ENCODE measurements at regions not wholly inside any gene's neighbourhood (a gene's known extent, or its start where the extent isn't known, plus 50 kb on each side); places are given as distances from the start of the nearest gene placed in this dataset.

GRCh38 chrX:124606724-124607123 lies 260.4 kb downstream of the SH2D1A start:
- no peak overlapping the region for H3K14ac ChIP-seq (ENCODE audit: insufficient read depth, low read length)
- no peak overlapping the region for H3K4me2 ChIP-seq (ENCODE audit: insufficient read depth, insufficient read length, low read length)
- Mint-ChIP-seq H3K4me1 (peaks cover 0 to 2% of the 10 kb centered on the region in 2 experiments; a peak in 1 of 4 replicates), H3K4me3 (no peak overlapping the region), H3K27ac (no peak overlapping the region), H3K36me3 (ENCODE audit: insufficient read depth in 1 of 3, low read depth in 3 of 3) (no peaks in the 10 kb centered on the region), H3K9me3 (no peaks in the 10 kb centered on the region), H3K27me3 (ENCODE audit: low read depth) (no peaks in the 10 kb centered on the region)
- H2BK5ac ChIP-seq (ENCODE audit: insufficient read length, low read length) = no peak overlapping the region
- H3K9me3 ChIP-seq (ENCODE audit: control insufficient read depth, low read depth, low read length) = no peaks in the 10 kb centered on the region
- H3K56ac ChIP-seq (ENCODE audit: insufficient read length, low read depth, low read length) = no peak overlapping the region
- no peak overlapping the region for H2AK5ac ChIP-seq (ENCODE audit: insufficient read length, low read length)
- H3K23me2 ChIP-seq (ENCODE audit: insufficient read length, low read depth, low read length, poor library complexity, severe bottlenecking) = no peaks in the 10 kb centered on the region
- WGBS (ENCODE audit: extremely low coverage, insufficient read length, low lambda C conversion rate) = 100% methylated on average over 1 of the region's 2 CpGs
- no peak overlapping the region for H3K4ac ChIP-seq (ENCODE audit: low read depth, low read length)
- H3T11ph ChIP-seq (ENCODE audit: low read length) = no peak overlapping the region
- H3K79me1 ChIP-seq (ENCODE audit: insufficient read depth, low read depth, low read length, poor library complexity, severe bottlenecking) = no peaks in the 10 kb centered on the region
- no peak overlapping the region for H4K91ac ChIP-seq (ENCODE audit: insufficient read length, low read depth, low read length)
- H3K23ac ChIP-seq (ENCODE audit: insufficient read length, low read depth, low read length) = no peak overlapping the region
- no peak overlapping the region for H3K18ac ChIP-seq (ENCODE audit: insufficient read length, low read depth, low read length)
- no peak overlapping the region for H3K9ac ChIP-seq (ENCODE audit: extremely low read depth, insufficient read length, low read length)
- H2BK15ac ChIP-seq (ENCODE audit: low read depth, low read length) = no peak overlapping the region
- no peak overlapping the region for H4K8ac ChIP-seq (replicated peaks; ENCODE audit: insufficient read length, low read depth, low read length)
- H2BK12ac ChIP-seq (ENCODE audit: insufficient read length, low read depth, low read length) = no peak overlapping the region
- DNase-seq = no peak
- H2AFZ ChIP-seq (ENCODE audit: low read length) = no peak overlapping the region
- H3K79me2 ChIP-seq (ENCODE audit: insufficient read depth, low read length) = no peaks in the 10 kb centered on the region
- H2BK120ac ChIP-seq (ENCODE audit: low read depth, low read length, poor library complexity, severe bottlenecking) = no peak overlapping the region
- no peaks in the 10 kb centered on the region for H3K4me1 ChIP-seq (ENCODE audit: insufficient read depth, low read length)
- H3K27ac ChIP-seq (ENCODE audit: insufficient read length, low read depth, low read length) = no peak overlapping the region
- H3K27me3 ChIP-seq (ENCODE audit: insufficient read depth, low read length) = no peaks in the 10 kb centered on the region
- H4K5ac ChIP-seq (ENCODE audit: insufficient read length, low read depth, low read length) = no peak overlapping the region
- no peaks in the 10 kb centered on the region for H4K20me1 ChIP-seq (ENCODE audit: control insufficient read depth, insufficient read depth, insufficient read length)
- H2BK20ac ChIP-seq (ENCODE audit: low read depth, low read length, poor library complexity, severe bottlenecking) = no peak overlapping the region
- no peak for TF ChIP-seq CTCF (conservative IDR thresholded peaks at IDR 0.05)
